ENCODE measurements at regions not wholly inside any gene's neighbourhood (a gene's known extent, or its start where the extent isn't known, plus 50 kb on each side); places are given as distances from the start of the nearest gene placed in this dataset.

DNA sequence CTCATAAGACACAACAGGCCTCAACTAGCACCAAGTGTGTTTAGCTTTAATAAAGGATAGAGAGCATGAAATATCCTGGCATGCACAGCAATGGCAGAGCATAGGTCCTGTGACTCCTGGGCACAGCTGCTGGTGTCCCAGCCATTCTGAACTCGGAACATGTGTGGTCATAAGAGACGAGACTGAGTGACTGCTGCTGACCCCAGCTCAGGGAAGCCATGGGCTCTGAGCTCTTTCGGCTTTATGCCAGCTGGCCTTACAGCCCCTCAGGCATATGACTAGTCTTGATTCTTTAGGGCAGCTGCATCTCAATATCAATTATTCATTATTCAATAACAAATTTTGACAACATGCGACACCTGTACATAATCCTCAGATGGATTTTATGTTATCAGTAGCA lies 62.4 kb upstream of the TOPAZ1 start:
- DNase-seq: no peak

- DNase-seq: no peak
These were observed 57.2 kb upstream of the TOPAZ1 start for GRCh38 chr3:44184319-44184953.

GRCh38 chr3:44185396-44185915 lies 56.2 kb upstream of the TOPAZ1 start:
- no peak for DNase-seq

DNA sequence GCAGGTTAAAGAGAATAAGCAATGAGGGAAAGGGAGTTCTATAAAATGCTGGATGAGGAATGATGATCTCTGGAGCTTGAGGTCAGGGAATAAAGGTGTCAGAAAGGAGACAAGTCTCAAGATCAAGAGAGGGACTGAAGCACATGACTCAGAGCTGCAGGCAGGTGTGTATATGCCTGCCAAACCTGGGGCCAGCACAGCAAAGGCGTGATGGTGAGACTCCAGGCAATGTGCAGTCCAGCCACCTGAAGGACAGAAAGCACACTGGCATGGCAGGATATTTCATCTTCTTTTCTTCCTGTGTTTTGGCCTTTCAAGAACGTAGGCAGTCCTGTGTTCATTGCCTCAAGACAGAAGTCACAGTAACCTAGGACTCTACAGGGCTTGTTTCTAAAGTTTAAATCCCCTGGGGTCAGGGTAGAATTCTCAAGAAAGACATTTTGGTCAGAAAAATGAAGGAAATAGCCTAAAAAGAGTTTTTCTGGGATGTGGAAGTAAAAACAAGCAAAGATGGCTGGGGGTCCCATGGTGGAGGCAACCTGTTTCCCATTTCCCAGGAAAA lies 55.5 kb upstream of the TOPAZ1 start:
- DNase-seq: no peak

DNA sequence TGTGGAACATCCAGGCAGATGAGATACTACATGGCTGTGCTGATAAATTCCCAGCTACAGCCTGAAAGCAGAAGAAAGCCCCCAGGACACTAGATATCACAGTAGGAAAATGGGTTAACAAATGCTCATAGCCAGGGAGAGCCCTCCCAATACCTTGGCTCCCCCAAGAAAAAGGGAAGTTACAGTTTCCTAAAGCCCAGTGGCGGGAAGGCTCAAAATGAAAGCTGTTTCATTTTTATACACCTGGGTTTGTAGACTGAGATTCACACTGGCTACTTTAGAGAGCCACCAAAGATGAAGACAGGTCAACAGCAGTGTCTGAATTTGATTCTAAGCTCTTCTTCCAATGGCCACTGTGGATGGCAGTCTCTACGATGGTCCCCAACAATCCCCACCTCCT lies 55.0 kb upstream of the TOPAZ1 start:
- no peak for DNase-seq
